Keratinocyte (primary cell): ENCODE measurements at regions not wholly inside any gene's neighbourhood (a gene's known extent, or its start where the extent isn't known, plus 50 kb on each side); places are given as distances from the start of the nearest gene placed in this dataset.

Source experiments
- DNase-seq: peaks from one replicate; pipeline ENCODE4 v3.0.0-alpha.2; 2011; ENCODE audit warnings: low read depth, missing footprints, low spot score
- FAIRE-seq: peaks from 2 replicates; lab custom pipeline; 2011; peaks lifted over from hg19 to GRCh38; lab: Jason Lieb, UNC
- H2AFZ ChIP-seq: 2 replicates; pipeline ENCODE4 v1.6.0; 2012; ENCODE audit warnings: low read length, control low read depth, inconsistent platforms; ENCODE audit not compliant: control insufficient read depth
- H3K27ac ChIP-seq: 2 replicates; pipeline ENCODE4 v1.5.1; 2011; ENCODE audit warnings: low read length; ENCODE audit not compliant: control insufficient read depth, insufficient read depth
- H3K27me3 ChIP-seq: 3 replicates; pipeline ENCODE4 v1.6.0; 2011; ENCODE audit warnings: low read length; ENCODE audit not compliant: control insufficient read depth, insufficient read depth; ENCODE audit errors: extremely low read depth
- H3K36me3 ChIP-seq, 2 experiments: 2 replicates in 1 of 2; 3 replicates in 1 of 2; pipeline ENCODE4 v1.5.1; 2011; ENCODE audit warnings: low read length in 2 of 2, mild to moderate bottlenecking in 1 of 2; ENCODE audit not compliant: control insufficient read depth in 2 of 2, insufficient read depth in 2 of 2; ENCODE audit errors: extremely low read depth in 1 of 2
- H3K4me1 ChIP-seq: 3 replicates; pipeline ENCODE4 v1.5.1; 2011; ENCODE audit warnings: low read length; ENCODE audit not compliant: control insufficient read depth, insufficient read depth; ENCODE audit errors: extremely low read depth
- H3K4me2 ChIP-seq: 3 replicates; pipeline ENCODE4 v1.6.0; 2011; ENCODE audit warnings: low read depth, low read length; ENCODE audit not compliant: control insufficient read depth, insufficient read depth; ENCODE audit errors: extremely low read depth
- H3K4me3 ChIP-seq, 3 experiments: fragments of 200-600 bp in 1 of 3; sonication (generic) in 1 of 3; 2 replicates in 2 of 3; 3 replicates in 1 of 3; pipeline ENCODE4 v1.5.1; 2011 to 2016; ENCODE audit warnings: low read length in 3 of 3, mild to moderate bottlenecking in 3 of 3, control low read depth in 2 of 3, inconsistent platforms in 1 of 3, low read depth in 1 of 3, mixed read lengths in 1 of 3, mixed run types in 1 of 3, moderate library complexity in 1 of 3; ENCODE audit not compliant: control insufficient read depth in 2 of 3, insufficient read depth in 2 of 3; ENCODE audit errors: extremely low read depth in 1 of 3
- H3K79me2 ChIP-seq: 2 replicates; pipeline ENCODE4 v1.6.0; 2012; ENCODE audit warnings: low read length; ENCODE audit not compliant: control insufficient read depth, insufficient read depth
- H3K9ac ChIP-seq: 3 replicates; pipeline ENCODE4 v1.6.0; 2011; ENCODE audit warnings: low read length; ENCODE audit not compliant: control insufficient read depth, insufficient read depth; ENCODE audit errors: extremely low read depth
- H3K9me1 ChIP-seq: 3 replicates; pipeline ENCODE4 v1.6.0; 2011; ENCODE audit warnings: low read length; ENCODE audit not compliant: control insufficient read depth, insufficient read depth; ENCODE audit errors: extremely low read depth
- H3K9me3 ChIP-seq: 2 replicates; pipeline ENCODE4 v1.5.1; 2012; ENCODE audit warnings: low read depth, low read length; ENCODE audit not compliant: control insufficient read depth
- H4K20me1 ChIP-seq: 3 replicates; pipeline ENCODE4 v1.6.0; 2011; ENCODE audit warnings: low read length; ENCODE audit not compliant: control insufficient read depth, insufficient read depth; ENCODE audit errors: extremely low read depth
- EZH2 ChIP-seq: IDR thresholded peaks from one replicate; pipeline ENCODE4 v1.6.1; 2012; ENCODE audit warnings: inconsistent platforms, mild to moderate bottlenecking, low read length, moderate library complexity
- dilution Hi-C: fragments of 300-500 bp; cut with MboI; formaldehyde crosslinking; loops from one replicate; pipeline ENCODE4 v1.7.0; 2020; ENCODE audit warnings: low sequenced_read_pairs; ENCODE audit not compliant: extremely low pct_ligation_motif_present
- TF ChIP-seq, protein P1 (sequence below), 3 experiments: IDR thresholded peaks in 1 of 3; conservative IDR thresholded peaks in 1 of 3; optimal IDR thresholded peaks in 1 of 3; 2 replicates in 2 of 3; 3 replicates in 1 of 3; pipeline versions ENCODE3 to v1.5.1; 2011; ENCODE audit warnings: low read length in 3 of 3, mild to moderate bottlenecking in 3 of 3, moderate library complexity in 2 of 3, control low read depth in 1 of 3, inconsistent platforms in 1 of 3; ENCODE audit not compliant: insufficient read depth in 2 of 3; ENCODE audit errors: extremely low read depth in 1 of 3

DNA sequence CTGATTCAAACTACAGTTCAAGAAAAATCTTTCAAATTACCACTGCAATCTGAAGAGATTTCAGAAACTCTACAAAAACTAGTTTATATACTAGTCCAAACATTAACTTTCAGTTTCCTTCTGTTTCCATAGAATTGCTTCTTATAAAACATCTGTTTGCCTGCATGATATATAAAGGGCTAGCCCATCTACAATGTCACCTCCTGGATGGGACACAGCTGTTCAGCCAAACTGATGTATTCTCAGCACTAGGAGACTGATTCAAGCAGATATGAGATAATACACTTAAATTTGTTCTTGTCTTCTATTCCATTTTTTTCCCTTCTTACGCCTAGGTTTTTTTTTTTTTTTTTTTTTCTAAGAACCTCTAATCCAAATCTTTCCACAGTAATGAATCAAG, 1569.7 kb upstream of the IGFBP7 start:
- no peaks in the 10 kb centered on the region for H3K79me2 ChIP-seq
- no peak overlapping the region for H3K4me2 ChIP-seq
- H3K9ac ChIP-seq = no peak overlapping the region
- no peaks in the 10 kb centered on the region for H4K20me1 ChIP-seq
- H3K9me3 ChIP-seq = peaks cover 2% of the 10 kb centered on the region
- no peak for DNase-seq
- no peaks in the 10 kb centered on the region for H3K9me1 ChIP-seq
- H3K36me3 ChIP-seq = no peaks in the 10 kb centered on the region
- TF ChIP-seq, protein P1, sequence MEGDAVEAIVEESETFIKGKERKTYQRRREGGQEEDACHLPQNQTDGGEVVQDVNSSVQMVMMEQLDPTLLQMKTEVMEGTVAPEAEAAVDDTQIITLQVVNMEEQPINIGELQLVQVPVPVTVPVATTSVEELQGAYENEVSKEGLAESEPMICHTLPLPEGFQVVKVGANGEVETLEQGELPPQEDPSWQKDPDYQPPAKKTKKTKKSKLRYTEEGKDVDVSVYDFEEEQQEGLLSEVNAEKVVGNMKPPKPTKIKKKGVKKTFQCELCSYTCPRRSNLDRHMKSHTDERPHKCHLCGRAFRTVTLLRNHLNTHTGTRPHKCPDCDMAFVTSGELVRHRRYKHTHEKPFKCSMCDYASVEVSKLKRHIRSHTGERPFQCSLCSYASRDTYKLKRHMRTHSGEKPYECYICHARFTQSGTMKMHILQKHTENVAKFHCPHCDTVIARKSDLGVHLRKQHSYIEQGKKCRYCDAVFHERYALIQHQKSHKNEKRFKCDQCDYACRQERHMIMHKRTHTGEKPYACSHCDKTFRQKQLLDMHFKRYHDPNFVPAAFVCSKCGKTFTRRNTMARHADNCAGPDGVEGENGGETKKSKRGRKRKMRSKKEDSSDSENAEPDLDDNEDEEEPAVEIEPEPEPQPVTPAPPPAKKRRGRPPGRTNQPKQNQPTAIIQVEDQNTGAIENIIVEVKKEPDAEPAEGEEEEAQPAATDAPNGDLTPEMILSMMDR (optimal IDR thresholded peaks at IDR 0.05 in 1 of 3, IDR thresholded peaks at IDR 0.05 in 1 of 3, conservative IDR thresholded peaks at IDR 0.05 in 1 of 3; ENCODE audit: extremely low read depth in 1 of 3, insufficient read depth in 2 of 3, low read length in 3 of 3) = no peak
- TF ChIP-seq EZH2 = no peak
- dilution Hi-C loops = no loop called here
- H3K27me3 ChIP-seq = no peaks in the 10 kb centered on the region
- no peak overlapping the region for H2AFZ ChIP-seq
- FAIRE-seq = no peak
- no peak overlapping the region for H3K27ac ChIP-seq
- H3K4me1 ChIP-seq = no peaks in the 10 kb centered on the region
- no peak overlapping the region for H3K4me3 ChIP-seq

DNA sequence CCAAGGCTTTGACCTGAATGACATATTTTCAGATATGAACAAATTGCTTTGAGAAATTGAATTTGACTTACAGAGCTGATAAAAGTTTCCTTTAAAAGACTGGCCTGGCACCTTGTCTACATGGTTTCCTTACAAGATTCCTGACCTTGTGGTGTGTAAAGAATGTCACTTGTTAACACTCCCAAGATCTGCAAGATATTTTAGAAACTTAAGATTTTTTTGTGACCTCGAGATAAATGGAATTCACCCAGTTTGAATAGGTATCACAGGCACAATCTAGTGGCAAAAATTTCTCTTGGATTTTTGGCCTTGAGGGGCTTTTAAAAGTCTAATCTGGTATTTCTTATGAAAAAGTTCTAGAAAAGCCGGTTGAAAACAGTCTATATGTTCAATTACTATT, 1568.9 kb upstream of the IGFBP7 start:
- FAIRE-seq = no peak
- Histone ChIP-seq H3K9me1 (no peaks in the 10 kb centered on the region), H3K4me1 (no peaks in the 10 kb centered on the region), H3K27me3 (no peaks in the 10 kb centered on the region), H3K9ac (no peak overlapping the region), H2AFZ (no peak overlapping the region), H3K27ac (no peak overlapping the region), H3K79me2 (no peaks in the 10 kb centered on the region), H3K36me3 (no peaks in the 10 kb centered on the region), H3K4me3 (no peak overlapping the region), H3K4me2 (no peak overlapping the region), H4K20me1 (no peaks in the 10 kb centered on the region), H3K9me3 (peaks cover 2% of the 10 kb centered on the region)
- TF ChIP-seq, protein P1 (optimal IDR thresholded peaks at IDR 0.05 in 1 of 3, IDR thresholded peaks at IDR 0.05 in 1 of 3, conservative IDR thresholded peaks at IDR 0.05 in 1 of 3; ENCODE audit: extremely low read depth in 1 of 3, insufficient read depth in 2 of 3, low read length in 3 of 3) = no peak
- TF ChIP-seq EZH2 = no peak
- DNase-seq = no peak
- dilution Hi-C loops = no loop called here
